Breast epithelium (tissue), 3 donors: ENCODE measurements at regions not wholly inside any gene's neighbourhood (a gene's known extent, or its start where the extent isn't known, plus 50 kb on each side); places are given as distances from the start of the nearest gene placed in this dataset.
"Not testable (repeated sequence)": the region's sequence is repeated elsewhere in the genome, so short reads cannot be mapped to it uniquely, and the experiment has no call there.

Experiments used
- CTCF ChIP-seq, 3 donors: fragments of 450-650 bp; IDR thresholded peaks; one replicate each; pipeline ENCODE4 v1.5.1; 2016 to 2017; ENCODE audit warnings: antibody characterized with exemption in 3 of 3, mild to moderate bottlenecking in 3 of 3, moderate library complexity in 3 of 3
- POLR2AphosphoS5 ChIP-seq, 3 donors: sonication (generic); formaldehyde crosslinking; IDR thresholded peaks; one replicate each; pipeline ENCODE4 v1.6.1; 2017; ENCODE audit warnings: antibody characterized with exemption in 3 of 3

GRCh38 chrX:63145526-63145925, 205.6 kb downstream of the SPIN4 start:
- not testable (repeated sequence) for TF ChIP-seq CTCF, POLR2AphosphoS5 (IDR thresholded peaks at IDR 0.05)
